ENCODE measurements at regions not wholly inside any gene's neighbourhood (a gene's known extent, or its start where the extent isn't known, plus 50 kb on each side); places are given as distances from the start of the nearest gene placed in this dataset.

- ChIA-PET CTCF (no interaction called here), POLR2A (no interaction called here)
- TF ChIP-seq L3MBTL2 (conservative IDR thresholded peaks at IDR 0.05): no peak
- no peak for TF ChIP-seq ZNF384 (IDR thresholded peaks at IDR 0.05)
- TF ChIP-seq SUZ12 (IDR thresholded peaks at IDR 0.05): no peak
- TF ChIP-seq, protein P1, sequence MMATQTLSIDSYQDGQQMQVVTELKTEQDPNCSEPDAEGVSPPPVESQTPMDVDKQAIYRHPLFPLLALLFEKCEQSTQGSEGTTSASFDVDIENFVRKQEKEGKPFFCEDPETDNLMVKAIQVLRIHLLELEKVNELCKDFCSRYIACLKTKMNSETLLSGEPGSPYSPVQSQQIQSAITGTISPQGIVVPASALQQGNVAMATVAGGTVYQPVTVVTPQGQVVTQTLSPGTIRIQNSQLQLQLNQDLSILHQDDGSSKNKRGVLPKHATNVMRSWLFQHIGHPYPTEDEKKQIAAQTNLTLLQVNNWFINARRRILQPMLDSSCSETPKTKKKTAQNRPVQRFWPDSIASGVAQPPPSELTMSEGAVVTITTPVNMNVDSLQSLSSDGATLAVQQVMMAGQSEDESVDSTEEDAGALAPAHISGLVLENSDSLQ (IDR thresholded peaks at IDR 0.05): no peak
- TF ChIP-seq ELF4 (IDR thresholded peaks at IDR 0.05): no peak
- TF ChIP-seq TARDBP (IDR thresholded peaks at IDR 0.05): no peak
- TF ChIP-seq FOXK2 (IDR thresholded peaks at IDR 0.05): no peak
- DNase-seq (ENCODE audit: extremely low spot score): no peak
Observed at GRCh38 chr6:45759472-45759810, 256.2 kb downstream of the CLIC5 start.

GRCh38 chr6:45758787-45759471, 256.7 kb downstream of the CLIC5 start:
- CTCF ChIA-PET: no interaction called here
- TF ChIP-seq L3MBTL2 (conservative IDR thresholded peaks at IDR 0.05) (no peak), LEF1 (IDR thresholded peaks at IDR 0.05; ENCODE audit: borderline replicate concordance) (no peak), HDGF (IDR thresholded peaks at IDR 0.05; ENCODE audit: borderline replicate concordance) (no peak), NFRKB (IDR thresholded peaks at IDR 0.05) (no peak), FOXA1 (IDR thresholded peaks at IDR 0.05) (no peak), TARDBP (IDR thresholded peaks at IDR 0.05) (no peak), ELF4 (IDR thresholded peaks at IDR 0.05) (no peak), ARNT (IDR thresholded peaks at IDR 0.05) (no peak), ZNF384 (IDR thresholded peaks at IDR 0.05) (no peak), FOXK2 (IDR thresholded peaks at IDR 0.05) (no peak)

DNA sequence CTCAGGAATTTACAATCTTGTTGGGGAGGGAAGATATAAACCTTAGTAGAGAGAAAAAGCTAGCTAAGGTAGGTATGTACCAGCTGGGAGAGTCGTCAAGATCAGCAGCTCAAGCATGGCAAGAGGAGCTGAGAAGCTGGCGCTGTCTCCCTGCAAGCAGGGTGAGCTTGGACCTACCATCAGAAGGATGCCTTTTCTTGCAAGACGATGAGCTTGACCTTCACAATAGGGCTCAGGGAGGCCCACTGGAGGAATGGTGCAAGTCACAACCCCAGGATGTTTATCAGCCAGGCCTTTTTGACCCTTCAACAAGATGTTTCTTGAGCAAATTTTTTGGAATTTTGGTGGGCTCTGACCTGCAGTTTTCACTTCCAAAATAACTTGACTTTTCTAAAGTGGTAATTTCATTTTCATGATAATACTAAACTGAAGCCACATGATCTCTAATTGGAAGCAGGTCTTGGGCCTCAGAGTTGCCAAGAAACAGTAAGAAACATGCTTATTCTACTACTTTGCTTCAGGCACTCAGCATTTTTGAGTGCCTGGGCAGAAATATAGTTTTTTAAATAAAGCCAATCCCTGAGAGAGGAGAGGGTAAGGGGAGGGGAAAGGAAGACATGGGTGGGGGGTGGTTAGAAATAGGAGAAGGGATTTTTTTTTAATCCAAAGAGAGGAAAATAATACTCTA, 258.1 kb downstream of the CLIC5 start:
- no peak for DNase-seq (ENCODE audit: extremely low spot score)
- ChIA-PET CTCF (no interaction called here), POLR2A (no interaction called here)
- TF ChIP-seq BHLHE40 (IDR thresholded peaks at IDR 0.05; ENCODE audit: borderline replicate concordance) (no peak), FOXK2 (IDR thresholded peaks at IDR 0.05) (no peak), SP1 (IDR thresholded peaks at IDR 0.05) (no peak), FOXM1 (IDR thresholded peaks at IDR 0.05; ENCODE audit: borderline replicate concordance) (no peak), TARDBP (IDR thresholded peaks at IDR 0.05) (no peak), LEF1 (IDR thresholded peaks at IDR 0.05; ENCODE audit: borderline replicate concordance) (no peak), CTBP1 (IDR thresholded peaks at IDR 0.05; ENCODE audit: borderline replicate concordance) (no peak), ARNT (IDR thresholded peaks at IDR 0.05) (no peak), SUZ12 (IDR thresholded peaks at IDR 0.05) (no peak), FOXA1 (IDR thresholded peaks at IDR 0.05) (no peak), ELF4 (IDR thresholded peaks at IDR 0.05) (no peak), ZNF384 (IDR thresholded peaks at IDR 0.05) (no peak), NFRKB (IDR thresholded peaks at IDR 0.05) (no peak), HDGF (IDR thresholded peaks at IDR 0.05; ENCODE audit: borderline replicate concordance) (no peak), L3MBTL2 (conservative IDR thresholded peaks at IDR 0.05) (no peak)
- TF ChIP-seq, protein P1 (IDR thresholded peaks at IDR 0.05): no peak

More at GRCh38 chr6:45758787-45759471, 256.7 kb downstream of the CLIC5 start:
- DNase-seq (ENCODE audit: extremely low spot score): no peak
- POLR2A ChIA-PET: no interaction called here

GRCh38 chr6:45756606-45757005, 259.1 kb downstream of the CLIC5 start:
- CTCF ChIA-PET: no interaction called here
- TF ChIP-seq ELF4 (IDR thresholded peaks at IDR 0.05): no peak
- no peak for TF ChIP-seq TARDBP (IDR thresholded peaks at IDR 0.05)
- no peak for TF ChIP-seq FOXA1 (IDR thresholded peaks at IDR 0.05)
- no peak for TF ChIP-seq BHLHE40 (IDR thresholded peaks at IDR 0.05; ENCODE audit: borderline replicate concordance)
- no peak for TF ChIP-seq LEF1 (IDR thresholded peaks at IDR 0.05; ENCODE audit: borderline replicate concordance)
- no peak for TF ChIP-seq FOXM1 (IDR thresholded peaks at IDR 0.05; ENCODE audit: borderline replicate concordance)
- POLR2A ChIA-PET: no interaction called here

DNA sequence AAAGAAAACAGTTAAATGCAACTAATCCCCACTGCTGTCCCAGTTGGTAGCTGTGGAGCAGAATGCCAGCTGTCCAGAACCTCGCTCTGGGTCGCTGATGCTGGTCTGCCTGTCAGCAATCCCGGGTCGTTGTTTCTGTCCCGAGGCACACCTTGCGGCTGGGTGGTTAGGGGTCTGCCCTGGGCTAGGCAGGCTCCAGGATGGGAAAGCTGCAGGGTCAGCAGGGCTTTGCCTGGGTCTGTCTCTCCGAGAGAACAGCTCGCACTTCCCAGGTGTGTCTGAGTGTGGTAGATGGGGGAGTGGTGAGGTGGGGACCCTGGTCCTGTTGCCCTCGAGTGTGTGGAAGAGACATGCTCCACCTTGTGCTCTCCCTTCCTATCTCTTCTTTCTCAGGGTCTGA, 261.2 kb downstream of the CLIC5 start:
- ChIA-PET POLR2A (no interaction called here), CTCF (no interaction called here)
- TF ChIP-seq, protein P1 (IDR thresholded peaks at IDR 0.05): no peak
- TF ChIP-seq FOXK2 (IDR thresholded peaks at IDR 0.05) (no peak), TARDBP (IDR thresholded peaks at IDR 0.05) (no peak), ARNT (IDR thresholded peaks at IDR 0.05) (no peak), SUZ12 (IDR thresholded peaks at IDR 0.05) (no peak), HDGF (IDR thresholded peaks at IDR 0.05; ENCODE audit: borderline replicate concordance) (no peak), BHLHE40 (IDR thresholded peaks at IDR 0.05; ENCODE audit: borderline replicate concordance) (no peak), FOXM1 (IDR thresholded peaks at IDR 0.05; ENCODE audit: borderline replicate concordance) (no peak), FOXA1 (IDR thresholded peaks at IDR 0.05) (no peak), SP1 (IDR thresholded peaks at IDR 0.05) (no peak), ZNF384 (IDR thresholded peaks at IDR 0.05) (no peak)
- no peak for DNase-seq (ENCODE audit: extremely low spot score)

More at GRCh38 chr6:45756606-45757005, 259.1 kb downstream of the CLIC5 start:
- no peak for DNase-seq (ENCODE audit: extremely low spot score)

DNA sequence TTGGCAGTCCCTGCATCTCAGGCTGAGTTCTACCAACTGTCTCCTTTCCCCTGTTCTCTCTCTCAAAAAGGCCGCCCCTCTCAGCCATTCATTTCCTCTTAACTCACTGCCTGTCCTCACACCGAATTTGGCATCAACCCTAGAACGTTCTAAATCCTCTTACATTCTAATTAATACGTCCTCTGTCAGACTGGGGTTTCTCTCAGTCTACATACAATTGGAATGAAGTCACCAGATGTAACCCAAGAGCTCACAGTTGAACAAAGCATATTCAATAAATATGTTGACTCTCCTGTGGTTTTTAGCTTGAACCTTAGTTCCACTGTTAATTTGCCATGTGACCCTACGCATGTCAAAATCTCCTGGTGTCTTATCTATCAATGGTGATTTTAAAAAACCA, 269.6 kb downstream of the CLIC5 start:
- ChIA-PET CTCF (no interaction called here), POLR2A (no interaction called here)
- no peak for DNase-seq (ENCODE audit: extremely low spot score)
- no peak for TF ChIP-seq FOXM1 (IDR thresholded peaks at IDR 0.05; ENCODE audit: borderline replicate concordance)
- no peak for TF ChIP-seq FOXA1 (IDR thresholded peaks at IDR 0.05)
- no peak for TF ChIP-seq SP1 (IDR thresholded peaks at IDR 0.05)
- no peak for TF ChIP-seq ZNF384 (IDR thresholded peaks at IDR 0.05)
- TF ChIP-seq FOXK2 (IDR thresholded peaks at IDR 0.05): no peak
- no peak for TF ChIP-seq HDGF (IDR thresholded peaks at IDR 0.05; ENCODE audit: borderline replicate concordance)
- TF ChIP-seq ARNT (IDR thresholded peaks at IDR 0.05): no peak
- TF ChIP-seq, protein P1 (IDR thresholded peaks at IDR 0.05): no peak
- TF ChIP-seq ELF4 (IDR thresholded peaks at IDR 0.05): no peak
- no peak for TF ChIP-seq CTBP1 (IDR thresholded peaks at IDR 0.05; ENCODE audit: borderline replicate concordance)
- TF ChIP-seq BHLHE40 (IDR thresholded peaks at IDR 0.05; ENCODE audit: borderline replicate concordance): no peak
- no peak for TF ChIP-seq L3MBTL2 (conservative IDR thresholded peaks at IDR 0.05)
- no peak for TF ChIP-seq SUZ12 (IDR thresholded peaks at IDR 0.05)
- TF ChIP-seq NFRKB (IDR thresholded peaks at IDR 0.05): no peak
